ENCODE measurements at regions not wholly inside any gene's neighbourhood (a gene's known extent, or its start where the extent isn't known, plus 50 kb on each side); places are given as distances from the start of the nearest gene placed in this dataset.
A peak's percentile ranks its signal among the peaks of the same experiment; 100 is the strongest.
"Not testable (repeated sequence)": the region's sequence is repeated elsewhere in the genome, so short reads cannot be mapped to it uniquely, and the experiment has no call there.

DNA sequence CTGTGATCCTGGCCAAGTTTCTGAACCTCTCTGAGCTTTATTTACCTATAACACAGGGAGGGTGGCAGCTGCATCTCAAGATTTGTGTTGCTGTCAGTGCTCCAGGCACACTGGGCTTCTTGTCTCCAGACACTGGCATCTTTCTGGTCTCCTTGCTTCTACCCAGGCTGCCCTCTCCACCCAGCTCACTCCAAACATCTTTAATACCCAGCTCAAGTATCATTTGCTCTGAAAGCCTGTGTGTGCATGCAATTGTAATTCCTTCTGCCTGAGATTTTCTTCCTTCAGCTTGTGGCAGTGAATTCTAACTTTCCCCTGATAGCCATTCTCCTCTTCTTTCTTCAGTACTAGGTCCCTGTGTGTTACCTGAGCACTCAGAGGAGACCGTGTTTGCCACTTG lies 50.7 kb upstream of the USP7 start:
- no peak for DNase-seq

DNA sequence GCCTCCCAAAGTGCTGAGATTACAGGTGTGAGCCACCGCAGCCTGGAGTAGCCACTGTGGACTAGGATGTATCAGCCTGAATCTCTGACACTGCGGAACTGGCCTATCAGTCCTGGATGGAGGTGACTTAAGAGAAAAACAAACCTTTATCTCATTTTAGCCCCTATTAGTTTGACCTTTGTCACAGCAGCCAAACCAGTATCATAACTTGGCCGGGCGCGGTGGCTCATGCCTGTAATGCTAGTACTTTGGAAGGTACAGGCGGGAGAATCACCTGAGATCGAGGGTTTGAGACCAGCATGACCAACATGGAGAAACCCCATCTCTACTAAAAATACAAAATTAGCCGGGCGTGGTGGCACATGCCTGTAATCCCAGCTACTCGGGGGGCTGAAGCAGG lies 51.8 kb upstream of the USP7 start:
- DNase-seq = no peak

DNA sequence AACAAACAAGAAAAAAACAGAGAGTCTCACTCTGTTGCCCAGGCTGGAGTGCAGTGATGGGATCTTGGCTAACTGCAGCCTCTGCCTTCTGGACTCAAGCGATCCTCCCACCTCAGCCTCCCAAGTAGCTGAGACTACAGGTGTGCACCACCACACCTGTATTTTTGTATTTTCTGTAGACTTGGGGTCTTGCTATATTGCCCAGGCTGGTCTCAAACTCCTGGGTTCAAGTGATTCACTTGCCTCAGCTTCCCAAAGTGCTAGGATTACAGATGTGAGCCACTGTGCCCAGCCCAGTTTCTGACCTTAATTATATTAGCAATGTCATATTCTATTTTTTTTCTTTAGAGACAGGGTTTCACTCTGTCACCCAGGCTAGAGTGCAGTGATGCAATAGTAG lies 52.3 kb upstream of the USP7 start:
- DNase-seq = not testable (repeated sequence)

DNA sequence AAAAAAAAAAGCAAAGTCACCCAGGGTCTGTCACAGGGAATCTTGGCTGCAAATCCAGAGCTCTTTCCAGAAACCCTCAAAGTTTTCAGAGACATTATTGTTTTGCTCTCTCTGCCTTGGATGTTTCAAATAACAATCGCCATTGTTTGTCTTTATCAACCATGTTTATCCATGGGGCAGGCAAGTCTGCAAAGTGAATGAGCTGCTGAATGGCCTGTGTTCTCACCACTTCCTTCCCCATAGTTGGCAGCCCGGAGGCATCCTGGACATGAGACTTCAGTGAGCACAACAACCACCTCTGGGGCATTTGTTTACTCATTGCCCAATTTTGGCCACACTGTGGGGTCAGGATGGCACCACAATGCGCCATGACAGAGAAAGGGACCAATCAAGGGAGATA lies 53.1 kb upstream of the USP7 start:
- DNase-seq = no peak

- no peak for DNase-seq
Measured at GRCh38 chr16:9027070-9027799, 63.5 kb upstream of the USP7 start.

DNA sequence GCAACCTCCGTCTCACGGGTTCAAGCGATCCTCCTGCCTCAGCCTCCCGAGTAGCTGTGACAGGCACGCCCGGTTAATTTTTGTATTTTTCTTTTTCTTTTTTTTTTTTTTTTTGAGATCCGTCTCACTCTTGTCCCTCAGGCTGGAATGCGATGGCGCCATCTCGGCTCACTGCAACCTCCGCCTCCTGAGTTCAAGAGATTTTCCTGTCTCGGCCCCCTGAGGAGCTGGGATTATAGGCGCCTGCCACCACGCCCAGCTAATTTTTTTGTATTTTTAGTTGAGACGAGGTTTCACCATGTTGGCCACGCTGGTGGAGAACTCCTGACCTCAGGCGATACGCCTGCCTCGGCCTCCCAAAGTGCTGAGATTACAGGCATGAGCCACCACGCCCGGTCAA lies 63.0 kb upstream of the HAPSTR1 start:
- not testable (repeated sequence) for DNase-seq

DNA sequence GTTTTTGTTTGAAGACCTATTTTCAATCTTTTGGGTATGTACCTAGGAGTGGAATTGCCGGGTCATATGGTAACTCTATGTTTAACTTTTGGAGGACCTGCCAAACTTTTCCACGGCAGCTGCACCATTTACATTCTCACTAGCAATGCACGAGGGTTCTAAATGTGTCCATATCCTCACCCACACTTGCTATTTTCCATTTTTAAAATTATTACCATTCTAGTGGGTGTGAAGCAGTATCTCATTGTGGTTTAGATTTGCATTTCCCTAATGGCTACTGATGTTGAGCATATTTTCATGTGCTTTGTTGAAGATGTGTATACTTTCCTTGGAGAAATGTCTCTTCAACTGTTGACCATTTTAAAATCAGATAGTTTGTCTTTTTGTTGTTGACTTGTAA lies 60.3 kb upstream of the HAPSTR1 start:
- DNase-seq = no peak

DNA sequence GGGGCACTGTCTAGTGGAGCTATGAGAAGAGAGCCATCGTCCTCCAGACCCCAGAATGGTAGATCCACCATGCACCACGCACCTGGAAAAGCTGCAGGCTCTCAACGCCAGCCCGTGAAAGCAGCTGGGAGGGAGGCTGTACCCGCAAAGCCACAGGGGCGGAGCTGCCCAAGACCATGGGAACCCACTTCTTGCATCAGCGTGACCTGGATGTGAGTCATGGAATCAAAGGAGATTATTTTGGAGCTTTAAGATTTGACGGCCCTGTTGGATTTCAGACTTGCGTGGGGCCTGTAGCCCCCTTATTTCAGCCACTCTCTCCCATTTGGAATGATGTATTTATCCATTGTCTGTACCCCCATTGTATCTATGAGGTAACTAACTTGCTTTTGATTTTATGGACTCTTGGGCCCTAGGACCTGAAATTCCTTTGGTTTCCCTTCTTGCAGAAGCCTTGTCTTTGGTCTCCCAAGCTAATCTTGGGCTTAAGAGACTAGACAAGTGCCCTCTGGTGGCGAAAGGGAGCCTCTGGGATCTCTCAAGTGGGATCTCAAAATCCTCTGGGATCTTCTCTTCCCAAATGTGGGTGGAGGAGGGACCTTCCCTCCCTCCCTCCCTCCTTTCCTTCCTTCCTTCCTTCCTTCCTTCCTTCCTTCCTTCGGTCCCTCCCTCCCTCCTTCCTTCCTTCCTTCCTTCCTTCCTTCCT lies 58.2 kb upstream of the HAPSTR1 start:
- DNase-seq = peak in 1 of 2 donors; percentile 7

DNA sequence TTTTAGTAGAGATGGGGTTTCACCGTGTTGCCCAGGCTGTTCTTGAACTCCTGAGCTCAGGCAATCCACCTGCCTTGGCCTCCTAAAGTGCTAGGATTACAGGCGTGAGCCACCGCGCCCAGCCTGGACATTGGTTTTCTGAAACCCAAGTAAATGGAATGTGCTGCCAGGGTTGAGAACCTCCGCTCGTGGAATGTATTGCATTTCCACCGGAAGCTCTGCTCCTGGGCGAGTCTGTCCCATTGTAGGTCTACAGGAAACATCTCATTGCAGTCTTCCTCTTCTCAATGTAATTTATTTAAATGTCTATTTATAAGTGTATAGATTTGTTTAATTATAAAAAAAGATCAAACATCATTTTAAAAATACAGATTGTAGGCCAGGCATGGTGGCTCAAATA lies 57.4 kb upstream of the HAPSTR1 start:
- DNase-seq = no peak

GRCh38 chr16:9035996-9036395 lies 55.4 kb upstream of the HAPSTR1 start:
- no peak for DNase-seq

DNA sequence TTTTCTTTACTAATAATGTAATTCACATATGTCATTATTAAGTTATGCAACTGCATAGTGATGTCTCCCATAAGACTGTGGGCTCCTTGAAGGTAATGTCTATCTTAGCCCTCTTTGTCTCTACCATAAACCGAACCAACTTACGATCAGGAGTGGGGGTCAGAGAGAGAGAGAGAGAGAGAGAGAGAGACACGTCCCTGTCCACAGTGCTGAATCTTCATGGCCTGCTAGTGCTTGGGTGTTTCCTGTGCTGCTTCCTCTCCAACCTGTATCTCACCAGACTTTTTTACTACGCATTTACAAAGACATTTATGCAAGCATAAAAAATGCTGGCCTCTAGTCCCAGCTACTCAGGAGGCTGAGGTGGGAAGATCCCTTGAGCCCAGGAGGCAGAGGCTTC lies 52.2 kb upstream of the HAPSTR1 start:
- DNase-seq = no peak

DNA sequence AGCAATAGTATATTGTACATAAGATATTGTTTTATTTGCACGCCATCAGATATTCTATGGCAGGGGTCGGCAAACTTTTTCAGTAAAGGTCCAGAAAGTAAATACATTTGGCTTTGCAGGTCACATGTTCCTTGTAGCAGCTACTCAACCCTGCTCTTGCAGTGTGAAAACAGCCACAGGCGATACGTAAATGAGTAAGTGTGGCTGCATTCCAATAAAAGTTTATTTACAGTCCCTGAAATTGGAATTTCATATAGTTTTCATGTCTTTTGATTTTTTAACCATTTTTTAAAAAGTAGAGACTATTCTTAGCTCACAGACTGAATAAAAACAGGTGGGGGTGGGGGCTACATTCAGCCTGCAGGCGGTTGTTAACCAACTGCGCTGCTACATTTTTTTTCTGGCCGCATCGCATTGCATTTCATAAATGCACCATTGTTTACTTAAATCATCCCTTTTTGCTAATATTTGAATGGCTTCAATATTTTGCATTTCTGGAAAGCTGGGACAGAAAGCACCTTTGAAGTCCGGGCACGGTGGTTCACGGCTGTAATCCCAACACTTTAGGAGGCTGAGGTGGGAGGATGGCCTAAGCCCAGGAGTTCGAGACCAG lies 50.5 kb upstream of the HAPSTR1 start:
- no peak for DNase-seq

Data from CD4-positive, alpha-beta T cell treated with Interleukin-4 for 1 hour (primary cell).